ENCODE measurements at regions not wholly inside any gene's neighbourhood (a gene's known extent, or its start where the extent isn't known, plus 50 kb on each side); places are given as distances from the start of the nearest gene placed in this dataset.

- no peak for DNase-seq (ENCODE audit: low read depth in 2 of 2)
These were observed 984.3 kb upstream of the TYRP1 start for GRCh38 chr9:11708899-11709298.

DNA sequence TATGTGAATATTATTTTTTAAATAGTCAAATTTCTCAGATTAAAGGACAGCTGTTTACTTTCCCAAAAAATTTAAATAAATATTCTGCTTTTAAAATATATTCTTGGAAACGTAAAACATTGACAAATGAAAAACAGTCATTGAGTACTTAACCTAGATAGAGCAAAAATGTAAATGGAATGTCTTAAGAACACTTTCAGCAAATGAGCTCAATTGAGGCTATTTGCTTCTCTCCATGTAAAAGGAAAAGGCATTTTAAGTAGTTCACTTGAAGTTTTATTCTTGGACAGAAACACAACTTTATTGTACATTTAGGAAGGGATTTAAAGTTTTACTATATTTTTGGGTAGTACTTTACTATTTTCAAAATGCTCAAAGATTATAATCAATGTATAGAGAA lies 983.6 kb upstream of the TYRP1 start:
- no peak for DNase-seq (ENCODE audit: low read depth in 2 of 2)

DNA sequence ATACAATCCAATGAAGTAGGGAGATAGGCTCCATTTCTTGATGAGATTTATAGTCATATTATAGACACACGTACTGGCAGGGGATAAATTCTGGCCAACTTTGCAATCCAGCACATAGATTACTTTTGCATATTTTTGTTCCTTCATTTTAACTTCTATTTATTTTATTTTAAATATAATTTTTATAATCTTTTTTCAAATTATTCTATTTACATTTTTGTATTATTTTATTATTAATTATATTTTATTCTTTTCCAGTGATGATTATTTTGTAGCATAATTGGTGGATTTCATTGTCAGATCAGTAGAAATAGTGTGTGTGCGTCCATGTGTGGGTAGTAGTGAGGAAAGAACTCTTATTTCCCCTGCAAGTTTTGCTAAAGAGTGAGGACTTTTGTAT lies 980.1 kb upstream of the TYRP1 start:
- no peak for DNase-seq (ENCODE audit: low read depth in 2 of 2)

GRCh38 chr9:11722957-11723356 lies 970.2 kb upstream of the TYRP1 start:
- DNase-seq (ENCODE audit: low read depth in 2 of 2): no peak

DNA sequence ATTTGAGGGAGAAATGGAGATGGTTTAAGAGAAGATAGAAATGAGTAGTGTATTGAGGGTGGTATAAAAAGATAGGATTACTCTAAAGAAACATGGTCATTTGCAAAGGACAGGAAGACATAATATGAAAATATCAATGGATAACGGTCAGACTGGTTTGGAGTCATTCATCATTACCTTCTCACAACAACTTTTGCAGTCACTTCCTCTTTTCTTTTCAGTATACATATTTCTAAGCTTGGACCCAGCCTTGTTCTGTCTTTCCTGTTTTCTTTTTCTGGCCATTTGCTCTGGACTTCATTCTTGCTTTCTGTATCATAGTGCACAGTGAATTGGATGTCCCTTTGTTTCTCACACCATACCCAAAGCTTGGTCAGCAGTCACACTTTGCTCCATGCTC lies 966.5 kb upstream of the TYRP1 start:
- DNase-seq (ENCODE audit: low read depth in 2 of 2): no peak

DNA sequence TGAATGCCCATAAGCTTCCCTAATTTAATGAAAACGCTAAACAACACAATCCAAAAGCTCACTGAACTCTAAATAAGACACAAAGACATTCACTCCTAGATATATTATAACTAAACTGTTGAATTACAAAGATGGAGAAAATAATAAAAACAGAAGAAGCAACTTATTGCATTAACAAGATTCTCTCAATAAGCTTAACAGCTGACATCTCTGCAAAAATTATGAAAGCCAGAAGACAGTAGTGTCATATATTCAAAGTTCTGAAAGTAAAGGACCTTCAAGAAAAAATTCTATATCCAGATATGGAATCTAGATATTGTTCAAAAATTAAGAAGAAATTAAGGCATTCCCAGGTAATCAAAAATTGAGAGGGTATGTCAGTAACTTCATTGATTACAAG lies 957.8 kb upstream of the TYRP1 start:
- no peak for DNase-seq (ENCODE audit: low read depth in 2 of 2)

DNA sequence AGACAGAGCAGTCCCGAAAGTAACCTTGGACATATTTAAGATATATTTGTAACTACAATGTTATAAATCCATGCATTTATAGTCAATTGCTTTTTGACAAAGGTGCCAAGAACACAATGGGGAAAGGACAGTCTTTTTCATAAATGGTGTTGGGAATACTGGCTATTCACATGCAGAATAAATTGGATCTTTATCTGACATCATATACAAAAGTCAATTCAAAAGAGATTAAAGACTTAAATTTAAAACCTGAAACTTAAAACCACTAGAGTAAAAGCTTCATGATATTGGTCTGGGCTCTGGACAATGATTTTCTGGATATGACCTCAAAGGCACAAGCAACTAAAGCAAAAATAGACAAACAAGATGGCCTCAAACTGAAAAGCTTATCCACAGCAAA lies 950.7 kb upstream of the TYRP1 start:
- DNase-seq (ENCODE audit: low read depth in 2 of 2): no peak

DNA sequence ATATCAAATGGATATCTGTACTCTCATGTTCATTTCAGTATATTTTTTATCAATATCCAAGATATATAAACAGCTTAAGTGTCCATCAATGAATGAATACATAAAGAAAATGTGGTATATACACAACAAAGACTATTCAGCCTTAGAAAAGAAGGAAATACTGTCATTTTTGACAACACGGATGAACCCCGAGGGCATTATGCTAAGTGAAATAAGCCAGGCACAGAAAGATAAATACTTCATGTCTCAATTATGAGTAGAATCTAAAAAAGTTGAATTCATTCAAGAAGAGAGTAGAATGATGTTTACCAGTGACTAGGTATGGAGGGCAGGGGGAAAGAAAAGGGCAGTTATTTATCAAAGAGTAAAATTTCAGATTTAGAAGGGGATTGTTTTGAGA lies 949.8 kb upstream of the TYRP1 start:
- DNase-seq (ENCODE audit: low read depth in 2 of 2): no peak

GRCh38 chr9:11749396-11749795 lies 943.8 kb upstream of the TYRP1 start:
- DNase-seq (ENCODE audit: low read depth in 2 of 2): no peak

GRCh38 chr9:11755951-11756350 lies 937.2 kb upstream of the TYRP1 start:
- no peak for DNase-seq (ENCODE audit: low read depth in 2 of 2)

- no peak for DNase-seq (ENCODE audit: low read depth in 2 of 2)
These were observed 935.8 kb upstream of the TYRP1 start for GRCh38 chr9:11757408-11757807.

GRCh38 chr9:11758016-11758415 lies 935.2 kb upstream of the TYRP1 start:
- no peak for DNase-seq (ENCODE audit: low read depth in 2 of 2)

GRCh38 chr9:11779971-11780370 lies 913.2 kb upstream of the TYRP1 start:
- no peak for DNase-seq (ENCODE audit: low read depth in 2 of 2)

DNA sequence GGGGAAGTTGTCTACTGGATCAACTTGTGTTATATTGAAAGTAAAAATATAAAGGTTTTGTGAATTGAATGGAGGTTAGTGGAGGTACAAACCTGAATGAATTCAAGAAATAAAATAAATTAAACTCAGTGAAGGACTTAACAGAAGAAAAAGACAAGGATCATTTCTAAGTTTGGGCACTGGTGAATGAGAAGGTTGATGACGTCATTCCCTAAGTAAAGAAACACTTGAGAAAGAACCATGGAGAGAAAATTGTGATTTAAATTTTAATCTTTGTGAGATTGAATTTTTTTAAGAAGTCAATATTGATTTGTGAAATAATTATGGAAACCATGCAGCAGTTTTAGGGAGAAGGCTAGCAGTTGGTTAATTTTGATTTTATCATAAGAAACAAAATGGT lies 900.3 kb upstream of the TYRP1 start:
- no peak for DNase-seq (ENCODE audit: low read depth in 2 of 2)

DNA sequence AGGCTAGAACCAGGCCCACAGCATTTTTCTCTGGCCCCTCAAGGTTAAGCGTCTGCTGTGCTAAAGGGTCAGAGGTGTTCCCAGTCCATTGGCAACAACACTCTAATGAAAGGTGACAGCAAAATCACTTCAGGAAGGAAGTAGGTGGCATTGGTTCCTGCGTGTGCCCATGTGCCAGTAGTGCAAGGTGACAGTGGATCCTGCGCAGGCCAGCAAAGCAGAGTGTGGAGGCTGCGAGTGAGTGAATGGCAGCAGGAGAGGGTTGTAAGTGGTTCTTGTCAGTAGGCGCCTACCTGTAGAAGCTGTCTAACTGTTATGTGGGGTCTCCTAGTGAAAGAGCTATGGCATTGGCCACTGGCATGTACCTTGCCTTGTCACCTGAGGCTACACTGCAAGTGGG lies 898.2 kb upstream of the TYRP1 start:
- no peak for DNase-seq (ENCODE audit: low read depth in 2 of 2)

GRCh38 chr9:11805969-11806368 lies 887.2 kb upstream of the TYRP1 start:
- no peak for DNase-seq (ENCODE audit: low read depth in 2 of 2)

- DNase-seq (ENCODE audit: low read depth in 2 of 2): no peak
These were observed 871.7 kb upstream of the TYRP1 start for GRCh38 chr9:11821306-11821975.

DNA sequence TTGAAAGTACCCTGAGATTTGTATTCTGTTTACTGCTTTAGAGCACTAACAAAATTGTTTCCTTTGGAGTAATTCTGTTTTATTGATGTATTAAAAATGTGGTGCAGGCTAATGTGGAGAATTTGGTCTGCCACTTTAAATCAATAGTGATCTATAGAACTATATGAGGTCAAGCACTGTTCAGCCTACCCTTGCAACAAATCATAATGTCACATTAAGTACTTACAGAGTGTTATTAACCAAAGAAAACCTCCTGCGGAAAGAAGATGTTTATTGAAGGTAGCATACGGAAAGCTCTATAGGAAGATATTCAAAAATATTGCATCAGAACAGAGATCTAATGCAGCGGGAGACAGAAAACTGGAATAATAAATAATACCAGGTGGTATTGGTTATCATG lies 865.0 kb upstream of the TYRP1 start:
- DNase-seq (ENCODE audit: low read depth in 2 of 2): no peak

- no peak for DNase-seq (ENCODE audit: low read depth in 2 of 2)
These were observed 860.1 kb upstream of the TYRP1 start for GRCh38 chr9:11833056-11833455.

- no peak for DNase-seq (ENCODE audit: low read depth in 2 of 2)
These were observed 824.4 kb upstream of the TYRP1 start for GRCh38 chr9:11868795-11869194.

GRCh38 chr9:11871852-11872251 lies 821.3 kb upstream of the TYRP1 start:
- no peak for DNase-seq (ENCODE audit: low read depth in 2 of 2)

GRCh38 chr9:11872471-11872870 lies 820.7 kb upstream of the TYRP1 start:
- DNase-seq (ENCODE audit: low read depth in 2 of 2): no peak

GRCh38 chr9:11874414-11874813 lies 818.8 kb upstream of the TYRP1 start:
- no peak for DNase-seq (ENCODE audit: low read depth in 2 of 2)

DNA sequence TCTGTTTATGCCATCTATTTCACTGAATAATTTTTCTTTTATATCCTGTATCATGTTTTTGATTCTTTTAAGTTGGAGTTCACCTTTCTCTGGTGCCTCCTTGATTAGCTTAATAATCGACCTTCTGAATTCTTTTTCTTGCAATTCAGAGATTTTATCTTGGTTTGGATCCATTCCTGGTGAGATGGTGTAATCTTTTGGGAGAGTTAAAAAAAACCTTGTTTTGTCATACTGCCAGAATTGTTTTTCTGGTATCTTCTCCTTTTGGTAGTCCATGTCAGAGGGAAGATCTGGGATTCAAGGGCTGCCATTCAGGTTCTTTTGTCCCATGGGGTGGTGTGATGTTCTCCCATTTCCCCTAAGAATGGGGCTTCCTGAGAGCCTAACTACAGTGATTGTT lies 800.8 kb upstream of the TYRP1 start:
- DNase-seq (ENCODE audit: low read depth in 2 of 2): no peak

All from lung microvascular endothelial cell (primary cell).